GM12874 (cell line): ENCODE measurements at regions not wholly inside any gene's neighbourhood (a gene's known extent, or its start where the extent isn't known, plus 50 kb on each side); places are given as distances from the start of the nearest gene placed in this dataset.

Source experiments
- TF ChIP-seq, protein P1 (sequence below): IDR thresholded peaks from 2 replicates; pipeline ENCODE4 v1.5.1; 2011; ENCODE audit warnings: low read depth, mild to moderate bottlenecking, control low read depth, low read length, moderate library complexity; ENCODE audit not compliant: insufficient read depth

DNA sequence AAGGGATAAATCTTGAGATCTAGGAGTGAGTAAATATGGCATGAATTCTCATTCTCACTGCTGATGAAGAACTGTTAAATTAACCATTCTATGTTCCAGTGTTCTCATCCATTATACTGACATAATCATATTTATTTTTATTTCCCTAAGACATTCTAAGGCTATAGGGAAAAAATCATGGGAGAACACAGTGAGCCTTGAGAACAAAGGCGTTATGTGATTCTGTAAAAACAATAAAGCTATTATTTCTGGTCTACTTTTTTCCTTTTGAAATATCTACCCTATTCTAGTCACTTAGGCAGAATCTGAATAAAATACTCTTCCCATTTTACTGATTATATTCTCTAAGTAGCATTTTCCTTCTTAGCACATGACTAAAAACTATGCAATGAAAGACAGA is 155.7 kb upstream of the ADAMTS16 start:
- TF ChIP-seq, protein P1, sequence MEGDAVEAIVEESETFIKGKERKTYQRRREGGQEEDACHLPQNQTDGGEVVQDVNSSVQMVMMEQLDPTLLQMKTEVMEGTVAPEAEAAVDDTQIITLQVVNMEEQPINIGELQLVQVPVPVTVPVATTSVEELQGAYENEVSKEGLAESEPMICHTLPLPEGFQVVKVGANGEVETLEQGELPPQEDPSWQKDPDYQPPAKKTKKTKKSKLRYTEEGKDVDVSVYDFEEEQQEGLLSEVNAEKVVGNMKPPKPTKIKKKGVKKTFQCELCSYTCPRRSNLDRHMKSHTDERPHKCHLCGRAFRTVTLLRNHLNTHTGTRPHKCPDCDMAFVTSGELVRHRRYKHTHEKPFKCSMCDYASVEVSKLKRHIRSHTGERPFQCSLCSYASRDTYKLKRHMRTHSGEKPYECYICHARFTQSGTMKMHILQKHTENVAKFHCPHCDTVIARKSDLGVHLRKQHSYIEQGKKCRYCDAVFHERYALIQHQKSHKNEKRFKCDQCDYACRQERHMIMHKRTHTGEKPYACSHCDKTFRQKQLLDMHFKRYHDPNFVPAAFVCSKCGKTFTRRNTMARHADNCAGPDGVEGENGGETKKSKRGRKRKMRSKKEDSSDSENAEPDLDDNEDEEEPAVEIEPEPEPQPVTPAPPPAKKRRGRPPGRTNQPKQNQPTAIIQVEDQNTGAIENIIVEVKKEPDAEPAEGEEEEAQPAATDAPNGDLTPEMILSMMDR: no peak

DNA sequence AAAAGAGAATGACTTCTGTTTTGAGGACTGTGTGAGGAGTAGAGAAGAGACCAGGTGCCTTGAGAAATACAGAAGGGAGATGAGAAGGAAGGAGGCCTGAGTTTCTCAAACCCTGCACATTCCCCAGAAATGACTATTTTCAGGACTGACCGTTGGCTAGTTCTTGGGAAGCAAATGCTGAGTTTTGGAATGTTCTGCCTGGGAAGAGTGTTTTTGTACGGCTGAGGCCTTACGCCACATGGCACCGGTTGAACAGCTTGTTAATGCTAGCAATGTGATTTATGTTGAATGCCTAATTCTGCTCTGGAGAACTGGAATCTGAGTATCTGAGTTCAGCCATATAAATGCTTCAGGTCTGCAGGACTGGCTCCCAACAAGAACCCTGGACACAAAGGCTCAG is 152.7 kb upstream of the ADAMTS16 start:
- TF ChIP-seq, protein P1: no peak

DNA sequence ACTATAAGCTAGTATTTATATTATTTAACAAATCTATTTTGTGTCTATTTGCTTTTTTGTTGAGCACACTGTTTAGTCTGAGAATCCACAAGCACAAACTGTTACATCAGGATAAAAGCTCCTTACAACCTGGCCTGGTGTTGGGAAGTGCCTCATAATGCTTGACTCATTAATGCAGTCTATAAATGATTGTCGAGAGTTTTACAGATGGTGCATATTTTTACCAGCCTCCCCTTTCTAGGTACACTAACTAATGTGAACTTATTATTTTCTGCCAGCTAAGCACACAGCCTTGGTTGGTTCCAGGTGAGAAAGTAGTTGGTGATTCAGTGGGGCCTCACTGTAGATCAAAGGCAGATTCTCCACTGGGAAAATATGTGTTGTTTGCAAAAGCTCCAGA is 151.0 kb upstream of the ADAMTS16 start:
- TF ChIP-seq, protein P1: no peak

DNA sequence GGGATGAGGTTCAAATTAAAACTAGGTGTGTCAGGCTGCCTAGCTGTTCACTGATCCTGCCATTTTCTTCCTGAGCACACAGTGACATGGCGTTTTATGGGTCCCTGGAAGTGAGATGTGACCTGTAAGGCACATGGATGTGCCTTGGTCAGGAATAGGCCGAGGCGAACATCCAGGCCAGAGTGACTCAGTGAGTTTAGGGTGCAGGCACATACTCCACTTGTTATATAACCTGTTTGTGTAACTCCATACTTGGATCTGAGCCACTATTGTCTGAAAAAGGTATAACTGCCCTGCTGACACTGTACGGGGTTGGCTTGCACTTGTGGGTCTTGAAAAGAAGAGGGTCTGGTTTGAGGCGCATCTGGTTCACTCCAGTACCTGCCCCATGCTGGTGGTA is 150.1 kb upstream of the ADAMTS16 start:
- TF ChIP-seq, protein P1: no peak

GRCh38 chr5:4990462-4990861 is 149.7 kb upstream of the ADAMTS16 start:
- TF ChIP-seq, protein P1: no peak

DNA sequence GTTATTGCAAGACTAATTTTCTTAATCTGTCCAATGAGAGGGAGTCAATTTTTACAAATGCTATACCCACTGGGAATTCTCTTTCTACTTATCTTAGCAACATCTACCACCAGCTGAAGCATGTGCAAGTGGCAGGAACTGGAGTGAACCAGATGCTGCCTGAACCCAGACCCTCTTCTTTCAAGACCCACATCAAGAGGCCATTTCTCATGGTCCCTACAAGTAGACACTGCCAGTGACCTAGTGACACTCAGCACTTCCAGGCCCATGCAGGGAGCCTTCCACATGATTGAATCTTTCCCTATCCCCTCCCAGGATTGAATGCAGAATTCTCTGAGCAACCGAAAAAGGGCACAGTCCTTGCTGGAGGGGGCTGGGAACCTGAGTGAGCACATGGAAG is 148.2 kb upstream of the ADAMTS16 start:
- TF ChIP-seq, protein P1: no peak

DNA sequence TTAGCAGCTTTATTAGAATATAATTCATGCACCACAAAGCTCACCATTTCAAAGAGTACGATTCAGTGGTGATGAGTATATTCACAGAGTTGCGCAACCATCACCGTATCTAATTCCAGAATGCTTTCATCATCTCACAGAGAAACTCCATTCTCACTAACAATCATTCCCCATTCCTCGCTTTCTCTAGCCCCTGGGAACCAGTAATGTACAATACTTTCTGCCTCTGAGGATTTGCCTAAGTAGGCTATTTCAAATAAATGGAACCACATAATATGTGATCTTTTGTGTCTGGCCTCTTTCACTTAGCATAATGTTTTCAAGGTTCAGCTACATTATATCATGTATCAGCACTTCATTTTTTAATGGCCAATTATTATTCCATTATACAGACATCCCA is 145.1 kb upstream of the ADAMTS16 start:
- TF ChIP-seq, protein P1: no peak

DNA sequence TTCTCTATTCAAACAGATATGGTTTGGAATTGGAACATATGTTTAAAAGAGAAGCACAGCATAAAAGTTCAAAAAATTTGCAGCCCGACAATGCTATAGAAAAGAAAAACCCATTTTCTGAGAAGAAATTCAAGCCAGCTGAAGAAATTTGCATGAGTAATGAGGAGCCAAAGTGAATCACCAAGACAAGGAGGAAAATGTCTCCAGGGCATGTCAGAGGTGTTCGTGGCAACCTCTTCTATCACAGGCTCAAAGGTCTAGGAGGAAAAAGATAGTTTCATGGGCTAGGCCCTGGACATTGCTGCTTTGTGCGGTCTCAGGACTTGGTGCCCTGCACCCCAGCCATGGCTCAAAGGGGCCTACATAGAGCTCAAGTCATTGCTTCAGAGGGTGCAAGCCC is 134.8 kb upstream of the ADAMTS16 start:
- TF ChIP-seq, protein P1: no peak
